Renal pelvis (tissue), 1 donor: ENCODE measurements at regions not wholly inside any gene's neighbourhood (a gene's known extent, or its start where the extent isn't known, plus 50 kb on each side); places are given as distances from the start of the nearest gene placed in this dataset.

ENCODE experiments used
- DNase-seq: peaks from one replicate; pipeline ENCODE4 v3.0.0-alpha.2; 2013

DNA sequence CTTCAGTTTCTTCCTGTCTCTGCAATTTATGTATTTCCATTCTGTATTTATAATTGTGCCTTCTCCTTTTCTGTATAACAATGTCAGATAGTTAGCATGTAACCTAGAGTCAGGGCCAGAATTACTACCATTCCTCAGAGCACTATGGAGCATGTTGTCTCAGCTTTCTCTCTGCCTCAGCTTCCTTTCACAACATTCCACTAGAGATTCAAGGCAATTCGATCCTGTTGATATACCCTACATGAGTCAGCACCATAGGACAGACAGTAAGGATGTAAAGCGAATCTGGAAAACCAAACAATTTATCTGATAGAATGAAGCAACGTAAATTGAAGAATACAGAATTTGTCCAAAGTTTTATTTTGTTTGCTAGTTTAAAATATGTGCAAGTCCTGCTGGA is 728.3 kb upstream of the SEMA6A start:
- DNase-seq, result no peak

- DNase-seq, result no peak
Observed at GRCh38 chr5:117302473-117302872, 727.9 kb upstream of the SEMA6A start.

DNA sequence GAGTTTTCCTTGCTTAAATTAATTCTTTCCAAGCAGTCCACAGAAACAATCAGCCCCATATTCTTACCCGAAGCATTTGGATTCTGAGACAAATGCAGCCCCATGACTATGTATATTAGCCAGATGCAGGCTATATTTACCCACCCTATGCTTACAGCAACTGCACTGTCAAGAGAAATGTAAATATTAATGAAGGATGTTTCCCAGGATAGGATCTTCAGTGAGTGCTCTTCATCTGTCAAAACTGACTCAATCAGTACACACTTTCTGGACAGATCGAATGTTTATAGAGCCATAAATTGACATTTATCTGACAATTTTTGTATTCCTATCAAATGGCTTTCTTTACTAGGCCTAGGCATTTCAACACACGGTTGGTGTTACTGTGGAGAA is 725.3 kb upstream of the SEMA6A start:
- DNase-seq, result no peak

GRCh38 chr5:117299224-117299935 is 724.8 kb upstream of the SEMA6A start:
- no peak for DNase-seq

DNA sequence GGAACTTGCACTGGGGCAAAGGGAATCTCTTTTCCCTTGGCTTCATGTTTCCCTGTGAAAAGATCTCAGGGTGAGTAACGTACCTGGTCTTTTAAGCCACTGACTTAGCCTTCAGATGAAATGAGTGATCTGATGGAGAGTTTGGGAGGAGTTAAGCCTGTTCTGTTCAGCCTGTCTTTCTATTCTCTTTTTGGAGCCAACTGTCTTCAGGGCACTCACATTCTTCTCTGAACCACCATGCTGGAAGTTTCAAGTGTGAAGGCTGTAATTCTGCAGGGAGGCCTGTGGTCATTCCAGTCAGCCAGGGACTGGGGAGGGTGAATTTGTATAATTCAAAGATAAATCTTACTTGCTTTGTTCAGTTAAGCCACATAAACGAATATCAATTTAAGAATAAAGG is 722.2 kb upstream of the SEMA6A start:
- no peak for DNase-seq

DNA sequence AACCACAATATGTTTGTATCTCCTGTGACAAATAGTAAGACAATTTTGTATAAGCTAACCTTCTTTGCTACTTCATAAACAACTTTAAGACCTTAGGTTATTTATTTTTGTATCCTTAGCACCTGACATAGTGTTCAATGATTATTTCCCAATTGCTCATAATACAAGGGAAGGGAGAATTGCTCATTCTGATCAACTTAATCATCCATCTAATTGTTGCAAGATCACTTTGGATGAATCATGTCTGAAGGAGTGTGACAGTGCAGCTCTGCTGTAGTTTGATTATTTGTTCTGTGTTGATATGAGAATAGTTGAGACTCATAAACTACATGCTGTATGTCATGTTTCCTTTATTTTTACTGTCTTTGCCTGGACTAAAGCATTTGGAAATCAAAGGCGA is 721.3 kb upstream of the SEMA6A start:
- DNase-seq, result no peak

DNA sequence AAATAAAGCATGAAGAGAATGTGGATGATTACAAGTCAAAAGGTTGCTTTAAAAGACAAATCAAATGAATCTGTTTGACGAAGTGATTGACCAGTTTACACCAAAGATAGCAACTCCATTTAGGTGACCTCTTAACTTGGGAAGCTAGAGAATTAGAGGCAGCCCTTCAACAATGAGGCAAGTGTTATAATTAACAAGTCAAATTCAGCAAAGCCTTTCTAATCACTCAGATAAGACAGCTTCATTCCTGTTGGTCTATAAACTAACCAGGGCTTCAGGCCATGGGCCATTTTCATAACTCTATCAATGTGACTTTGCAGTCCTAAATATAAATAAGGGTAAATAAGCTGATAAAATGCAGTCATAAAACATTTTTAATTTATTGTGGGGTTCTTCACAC is 712.2 kb upstream of the SEMA6A start:
- no peak for DNase-seq

- DNase-seq, result no peak
Observed at GRCh38 chr5:117271656-117272055, 697.0 kb upstream of the SEMA6A start.

DNA sequence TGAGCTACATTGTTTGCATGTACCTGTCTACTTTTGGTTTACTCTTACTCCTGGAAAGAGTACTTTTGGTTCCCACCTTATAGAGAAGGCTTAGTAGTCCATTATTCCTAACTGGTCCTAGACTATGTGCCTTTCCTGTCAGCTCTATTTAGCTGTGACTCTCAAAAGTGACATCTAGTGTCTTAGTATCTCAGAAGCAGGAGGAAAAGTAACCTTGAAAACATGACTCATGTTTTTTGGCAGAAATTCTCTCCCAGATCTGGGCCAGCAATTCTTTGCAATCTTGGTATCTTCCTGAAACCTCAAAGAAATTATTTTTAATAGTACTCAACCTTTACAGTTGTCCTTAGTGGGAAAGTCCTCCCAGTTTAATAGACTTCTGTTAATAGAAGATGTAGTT is 691.7 kb upstream of the SEMA6A start:
- DNase-seq, result no peak

DNA sequence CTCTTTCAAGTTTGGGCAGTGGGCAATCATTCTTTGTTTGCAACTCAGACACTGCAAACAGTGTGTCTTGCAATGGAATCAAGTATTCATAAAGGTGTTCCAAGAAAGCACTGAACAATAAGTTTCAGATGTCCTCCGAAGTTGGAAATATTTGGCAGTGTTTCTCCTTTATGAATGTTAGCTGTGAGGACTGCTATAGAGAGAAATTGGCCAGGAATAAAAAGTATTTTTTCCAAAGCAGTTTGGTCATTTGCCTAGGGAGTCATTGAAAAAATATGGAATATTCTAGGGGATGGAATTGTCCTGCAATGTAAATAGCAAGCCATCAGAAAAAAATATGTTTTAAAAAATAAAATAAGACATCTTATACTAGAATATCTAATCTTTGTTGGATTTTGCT is 688.6 kb upstream of the SEMA6A start:
- no peak for DNase-seq

DNA sequence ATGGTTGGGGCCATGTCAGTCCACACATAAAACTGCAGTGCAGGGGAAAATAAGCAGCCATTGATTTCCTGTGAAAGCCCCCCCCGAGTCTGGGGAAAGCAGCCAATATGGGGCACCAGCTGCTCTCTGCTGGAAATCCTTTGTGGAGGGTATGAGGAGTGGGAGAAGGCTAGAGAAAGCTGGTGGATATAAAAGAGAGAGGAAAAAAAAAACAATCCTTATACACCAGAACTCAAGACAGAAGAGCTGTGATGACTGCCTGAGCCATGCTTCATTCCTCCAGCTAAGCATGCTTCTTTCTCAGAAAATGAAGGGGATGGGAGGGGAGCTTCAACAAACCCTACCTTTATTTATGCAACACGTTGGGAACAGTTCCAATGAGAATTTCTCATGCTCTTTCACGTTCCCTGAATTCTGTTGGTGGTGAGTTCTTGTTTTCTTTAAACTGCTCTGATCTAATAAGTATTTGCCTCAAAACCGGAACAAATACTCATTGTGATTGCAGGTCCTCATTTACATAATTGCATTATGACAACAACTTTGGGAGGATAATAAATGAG is 688.0 kb upstream of the SEMA6A start:
- DNase-seq, result no peak

- no peak for DNase-seq
Observed at GRCh38 chr5:117261948-117262571, 687.4 kb upstream of the SEMA6A start.

GRCh38 chr5:117255211-117256027 is 680.8 kb upstream of the SEMA6A start:
- DNase-seq, result no peak

GRCh38 chr5:117252566-117252965 is 677.9 kb upstream of the SEMA6A start:
- no peak for DNase-seq

DNA sequence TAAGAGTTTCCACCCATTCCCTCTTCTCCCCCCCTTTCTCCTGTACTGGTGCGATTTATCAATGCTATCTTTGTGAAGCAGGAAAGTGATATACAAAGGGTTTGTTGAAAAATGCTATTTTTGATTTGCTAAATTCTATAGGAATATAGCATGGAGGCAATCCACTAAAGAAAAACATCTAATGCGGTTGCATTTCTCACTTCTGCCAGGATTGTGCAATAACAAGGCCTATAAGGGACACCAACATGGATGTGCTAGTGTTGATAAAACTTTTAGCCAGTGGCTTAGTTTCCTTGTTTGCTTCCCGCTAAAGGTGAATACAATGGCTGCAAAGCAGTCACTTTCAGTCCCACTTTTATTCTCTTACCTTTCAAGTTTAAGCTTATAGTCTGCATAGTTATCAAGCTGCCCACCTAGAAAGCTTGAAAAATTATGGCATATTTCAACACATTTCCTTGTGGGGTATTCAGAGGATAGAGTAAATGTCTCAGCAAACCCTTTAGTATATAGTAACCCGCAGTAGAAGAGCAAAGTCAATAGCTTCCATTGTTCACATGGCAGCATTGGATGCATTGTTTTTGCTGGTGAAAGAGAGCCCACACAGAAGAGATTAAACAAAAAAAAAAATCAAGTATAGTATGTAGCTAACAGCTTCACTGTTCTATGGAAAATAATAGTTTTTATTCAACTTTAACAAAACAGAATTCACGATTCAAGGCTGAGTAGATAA is 674.6 kb upstream of the SEMA6A start:
- DNase-seq, result no peak

- no peak for DNase-seq
Observed at GRCh38 chr5:117246424-117246823, 671.8 kb upstream of the SEMA6A start.

DNA sequence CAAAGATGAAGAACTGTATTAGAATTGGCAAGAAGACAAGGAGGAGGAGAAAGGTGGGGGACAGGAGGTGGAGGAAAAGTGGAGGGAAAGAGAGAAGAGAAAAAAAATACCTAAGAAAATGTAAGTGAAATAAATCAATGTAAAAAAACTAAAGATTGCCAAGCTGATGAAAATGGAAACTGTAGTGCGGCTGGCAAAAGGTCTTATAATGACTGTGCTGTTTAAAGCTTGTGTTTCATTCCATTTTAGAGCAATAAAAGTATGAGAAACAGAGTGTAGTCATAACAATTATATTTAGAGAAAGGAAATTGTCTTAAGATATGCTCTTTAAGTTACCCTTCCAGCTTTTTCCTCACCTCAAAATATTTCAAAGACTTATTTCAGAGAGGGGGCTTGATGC is 670.5 kb upstream of the SEMA6A start:
- DNase-seq, result no peak

- no peak for DNase-seq
Observed at GRCh38 chr5:117242028-117242427, 667.4 kb upstream of the SEMA6A start.

DNA sequence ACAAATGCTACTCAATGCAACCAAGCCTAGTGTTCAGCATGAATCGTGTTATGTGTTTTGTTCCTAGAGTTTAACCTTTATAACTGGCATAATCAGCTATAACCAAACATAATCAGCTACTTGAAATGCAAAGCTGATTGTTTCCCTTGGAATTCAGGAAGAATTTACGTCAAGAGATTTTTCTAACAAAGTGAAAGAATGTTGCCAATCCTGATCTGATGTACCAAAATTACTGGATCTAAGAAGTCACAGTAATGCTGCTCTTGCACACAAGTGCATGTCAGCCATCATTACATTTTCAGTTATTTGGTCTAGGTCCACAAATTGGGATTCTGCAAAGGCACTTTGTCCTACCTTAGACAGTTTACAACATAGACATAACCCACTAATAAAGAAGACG is 662.3 kb upstream of the SEMA6A start:
- DNase-seq, result no peak

- no peak for DNase-seq
Observed at GRCh38 chr5:117235786-117236185, 661.2 kb upstream of the SEMA6A start.

DNA sequence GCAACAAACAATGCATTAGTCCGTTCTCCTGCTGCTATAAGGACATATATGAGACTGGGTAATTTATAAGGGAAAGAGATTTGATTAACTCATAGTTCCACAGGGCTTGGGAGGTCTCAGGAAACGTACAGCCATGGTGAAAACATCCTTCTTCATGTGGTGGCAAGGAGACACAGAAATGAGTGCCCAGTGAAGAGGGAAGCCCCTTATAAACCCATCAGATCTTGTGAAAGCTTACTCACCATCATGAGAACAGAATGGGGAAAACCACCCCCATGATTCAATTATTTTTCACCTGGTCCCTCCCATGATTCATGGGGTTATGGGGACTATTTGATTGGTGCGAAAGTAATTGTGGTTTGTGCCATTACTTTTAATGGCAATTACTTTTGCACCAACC is 655.8 kb upstream of the SEMA6A start:
- DNase-seq, result no peak

GRCh38 chr5:117220730-117221129 is 646.1 kb upstream of the SEMA6A start:
- DNase-seq, result no peak
